Left lung (tissue), 4 donors: ENCODE measurements at regions not wholly inside any gene's neighbourhood (a gene's known extent, or its start where the extent isn't known, plus 50 kb on each side); places are given as distances from the start of the nearest gene placed in this dataset.

Experiments
- ATAC-seq: fragments of 200-7000 bp; cut with Tn5 transposase; one replicate; pipeline ENCODE4 v1.9.1; 2020; ENCODE audit warnings: moderate library complexity
- DNase-seq, 4 donors: peaks; one replicate each; pipeline ENCODE4 v3.0.0-alpha.2; 2013 to 2020
- H3K27ac ChIP-seq, 2 donors: fragments of 200-600 bp; sonication (generic) in 1 of 2; one replicate each; pipeline versions ENCODE4 v1.5.0 to v1.8.0; 2020 to 2021
- H3K27me3 ChIP-seq, 2 donors: fragments of 200-600 bp; sonication (generic) in 1 of 2; one replicate each; pipeline versions ENCODE4 v1.5.0 to v1.8.0; 2020 to 2021
- H3K36me3 ChIP-seq, 2 donors: fragments of 200-600 bp; sonication (generic) in 1 of 2; one replicate each; pipeline versions ENCODE4 v1.5.0 to v1.8.0; 2020 to 2021
- H3K4me1 ChIP-seq, 2 donors: fragments of 200-600 bp; one replicate each; pipeline ENCODE4 v1.8.0; 2021
- H3K4me3 ChIP-seq, 2 donors: fragments of 200-600 bp; sonication (generic) in 1 of 2; one replicate each; pipeline versions ENCODE4 v1.5.0 to v1.8.0; 2020 to 2021; ENCODE audit warnings: mild to moderate bottlenecking in 1 of 2
- H3K9me3 ChIP-seq, 2 donors: fragments of 200-600 bp; sonication (generic) in 1 of 2; one replicate each; pipeline versions ENCODE4 v1.5.0 to v1.8.0; 2020 to 2021
- CTCF ChIP-seq, 2 donors: fragments of 200-600 bp; sonication (generic) in 1 of 2; IDR thresholded peaks; one replicate each; pipeline versions ENCODE4 v1.5.0 to v1.8.0; 2021; ENCODE audit warnings: antibody characterized with exemption in 2 of 2
- intact Hi-C, 2 donors: fragments of 100-400 bp; cut with DNase I; formaldehyde crosslinking; loops; one replicate each; pipeline versions ENCODE4 v1.11.2 to v1.14.2; 2022
- donor health status: DM: no; HTN: yes; CAD: no.
- donor health status: DM: no; HTN: no; CAD: no.

GRCh38 chr5:153224651-153225050 lies 265.8 kb upstream of the GRIA1 start:
- no peak for DNase-seq

GRCh38 chr5:153233933-153234332 lies 256.5 kb upstream of the GRIA1 start:
- no peak for TF ChIP-seq CTCF (IDR thresholded peaks at IDR 0.05)
- Histone ChIP-seq H3K4me3 (no peak overlapping the region), H3K9me3 (peaks cover 0 to 8% of the 10 kb centered on the region in 2 donors), H3K27ac (no peak overlapping the region), H3K27me3 (no peaks in the 10 kb centered on the region), H3K4me1 (no peaks in the 10 kb centered on the region), H3K36me3 (no peaks in the 10 kb centered on the region)
- DNase-seq: no peak
- intact Hi-C loops: no loop called here
- ATAC-seq: no peak

More at GRCh38 chr5:153224651-153225050, 265.8 kb upstream of the GRIA1 start:
- Histone ChIP-seq H3K27ac (no peak overlapping the region), H3K9me3 (peaks cover 0 to 3% of the 10 kb centered on the region in 2 donors), H3K4me1 (no peaks in the 10 kb centered on the region), H3K4me3 (no peak overlapping the region), H3K36me3 (no peaks in the 10 kb centered on the region), H3K27me3 (no peaks in the 10 kb centered on the region)
- ATAC-seq: no peak
- intact Hi-C loops: no loop called here
- TF ChIP-seq CTCF (IDR thresholded peaks at IDR 0.05): no peak

GRCh38 chr5:153236319-153236718 lies 254.2 kb upstream of the GRIA1 start:
- no peaks in the 10 kb centered on the region for H3K36me3 ChIP-seq
- ATAC-seq (no peak), DNase-seq (no peak)
- H3K9me3 ChIP-seq: peaks cover 0 to 8% of the 10 kb centered on the region in 2 donors
- no peaks in the 10 kb centered on the region for H3K27me3 ChIP-seq
- TF ChIP-seq CTCF (IDR thresholded peaks at IDR 0.05): no peak
- intact Hi-C loops: no loop called here
- H3K27ac ChIP-seq: no peak overlapping the region
- H3K4me3 ChIP-seq: no peak overlapping the region
- no peaks in the 10 kb centered on the region for H3K4me1 ChIP-seq

GRCh38 chr5:153237671-153238332 lies 252.7 kb upstream of the GRIA1 start:
- H3K4me3 ChIP-seq: no peak overlapping the region
- H3K27me3 ChIP-seq: no peaks in the 10 kb centered on the region
- H3K36me3 ChIP-seq: no peaks in the 10 kb centered on the region
- ATAC-seq: no peak
- intact Hi-C loops: no loop called here
- H3K4me1 ChIP-seq: no peaks in the 10 kb centered on the region
- no peak for TF ChIP-seq CTCF (IDR thresholded peaks at IDR 0.05)
- peaks cover 0 to 8% of the 10 kb centered on the region in 2 donors for H3K9me3 ChIP-seq
- H3K27ac ChIP-seq: no peak overlapping the region
- DNase-seq: no peak

- H3K36me3 ChIP-seq: no peaks in the 10 kb centered on the region
- peaks cover 0 to 12% of the 10 kb centered on the region in 2 donors for H3K9me3 ChIP-seq
- no peaks in the 10 kb centered on the region for H3K27me3 ChIP-seq
- no peak for TF ChIP-seq CTCF (IDR thresholded peaks at IDR 0.05)
- no peak for DNase-seq
- no peak for ATAC-seq
- no peak overlapping the region for H3K27ac ChIP-seq
- H3K4me1 ChIP-seq: no peaks in the 10 kb centered on the region
- intact Hi-C loops: no loop called here
- H3K4me3 ChIP-seq: no peak overlapping the region
Observed at GRCh38 chr5:153257381-153257780, 233.1 kb upstream of the GRIA1 start.
